ENCODE measurements at regions not wholly inside any gene's neighbourhood (a gene's known extent, or its start where the extent isn't known, plus 50 kb on each side); places are given as distances from the start of the nearest gene placed in this dataset.

GRCh38 chr12:114275932-114276785, 129.8 kb downstream of the TBX5 start:
- no peak for TF ChIP-seq EP300 (IDR thresholded peaks at IDR 0.05)
- TF ChIP-seq CTCF (IDR thresholded peaks at IDR 0.05) = no peak
- TF ChIP-seq POLR2A (IDR thresholded peaks at IDR 0.05) = no peak
- TF ChIP-seq POLR2AphosphoS5 (IDR thresholded peaks at IDR 0.05) = no peak

Data from gastroesophageal sphincter (tissue), 3 donors.